K562 (cell line): ENCODE measurements at regions not wholly inside any gene's neighbourhood (a gene's known extent, or its start where the extent isn't known, plus 50 kb on each side); places are given as distances from the start of the nearest gene placed in this dataset.

Source experiments
- ATAC-seq: fragments of 200-7000 bp; cut with Tn5 transposase; 3 replicates; pipeline ENCODE4 v1.9.1; 2020; ENCODE audit warnings: moderate library complexity
- BruUV-seq: library from RNA; stranded (reverse); fragments of 400-500 nt; replicated peaks from 2 replicates; lab custom pipeline; 2021; lab: Mats Ljungman, UMichigan
- CTCF ChIA-PET: fragments of 300-600 bp; formaldehyde crosslinking; extraction: SDS; loops from one replicate; lab custom pipeline; 2021; ENCODE audit warnings: low intra/inter-chr PET ratio; lab: Yijun Ruan, JAX
- POLR2A ChIA-PET: fragments of 300-600, 350-650 bp; sonication (Branson Sonifier 250); formaldehyde crosslinking; extraction: SDS; loops from one replicate; lab custom pipeline; 2021; ENCODE audit warnings: antibody characterized with exemption, inconsistent platforms; lab: Yijun Ruan, JAX
- DNase-seq, 4 experiments: peaks; one replicate each; pipeline versions ENCODE4 v3.0.0 to v3.0.0-alpha.2; 2011 to 2018; ENCODE audit warnings: low spot score in 3 of 4, mixed read lengths in 3 of 4; ENCODE audit errors: extremely low read depth in 1 of 4
- FAIRE-seq: peaks from 2 replicates; lab custom pipeline; 2011; peaks lifted over from hg19 to GRCh38; lab: Jason Lieb, UNC
- H2AFZ ChIP-seq: 2 replicates; pipeline ENCODE4 v1.6.0; 2011; ENCODE audit warnings: low read depth, low read length, control low read depth, inconsistent platforms
- H3K27ac ChIP-seq: fragments of 200-600 bp; 3 replicates; pipeline ENCODE4 v1.8.0; 2011; ENCODE audit warnings: low read depth, mild to moderate bottlenecking, control low read depth, inconsistent platforms, low read length, moderate library complexity, mixed read lengths; ENCODE audit errors: extremely low read depth
- H3K27me3 ChIP-seq, 2 experiments: fragments of 300-600 bp in 1 of 2; 2 replicates in 1 of 2; 3 replicates in 1 of 2; pipeline versions ENCODE4 v1.6.0 to v1.8.0; 2011; ENCODE audit warnings: inconsistent platforms in 2 of 2, low read length in 2 of 2, mild to moderate bottlenecking in 1 of 2, mixed read lengths in 1 of 2, moderate library complexity in 1 of 2; ENCODE audit not compliant: control insufficient read depth in 2 of 2, insufficient read depth in 2 of 2
- H3K36me3 ChIP-seq: fragments of 300-600 bp; 3 replicates; pipeline ENCODE4 v1.8.0; 2011; ENCODE audit warnings: mild to moderate bottlenecking, low read length, inconsistent platforms; ENCODE audit not compliant: control insufficient read depth, insufficient read depth
- H3K4me1 ChIP-seq, 2 experiments: fragments of 200-600 bp in 1 of 2; replicated peaks in 1 of 2; 2 replicates in 1 of 2; 3 replicates in 1 of 2; pipeline versions ENCODE4 v1.5.1 to v1.8.0; 2011; ENCODE audit warnings: inconsistent platforms in 2 of 2, low read length in 2 of 2, mild to moderate bottlenecking in 1 of 2, mixed read lengths in 1 of 2, moderate library complexity in 1 of 2; ENCODE audit not compliant: control insufficient read depth in 2 of 2, insufficient read depth in 2 of 2
- H3K4me2 ChIP-seq: 2 replicates; pipeline ENCODE4 v1.6.1; 2011; ENCODE audit warnings: low read length, control low read depth, inconsistent platforms, mixed read lengths; ENCODE audit not compliant: insufficient read depth
- H3K4me3 ChIP-seq: fragments of 200-600 bp; sonication (generic), shearing (Covaris generic); 2 replicates; pipeline ENCODE4 v1.5.1; 2016; ENCODE audit warnings: control low read depth, inconsistent platforms
- H3K79me2 ChIP-seq: fragments of 200-600 bp; 3 replicates; pipeline ENCODE4 v1.8.0; 2011; ENCODE audit warnings: low read length, inconsistent platforms; ENCODE audit not compliant: control insufficient read depth, insufficient read depth
- H3K9ac ChIP-seq, 2 experiments: 2 replicates each; pipeline versions ENCODE4 v1.6.0 to v1.6.1; 2011; ENCODE audit warnings: low read depth in 2 of 2, low read length in 2 of 2, control low read depth in 1 of 2, inconsistent platforms in 1 of 2, mild to moderate bottlenecking in 1 of 2, mixed read lengths in 1 of 2; ENCODE audit not compliant: insufficient read depth in 1 of 2
- H3K9me1 ChIP-seq: one replicate; pipeline ENCODE4 v1.6.0; 2011; ENCODE audit warnings: inconsistent platforms, mild to moderate bottlenecking, low read length, moderate library complexity; ENCODE audit not compliant: control insufficient read depth, insufficient read depth
- H3K9me3 ChIP-seq: replicated peaks from 2 replicates; pipeline ENCODE4 v1.5.1; 2011; ENCODE audit warnings: low read depth, low read length, inconsistent platforms; ENCODE audit not compliant: control insufficient read depth, insufficient read depth
- H4K20me1 ChIP-seq: replicated peaks from 2 replicates; pipeline ENCODE4 v1.6.1; 2011; ENCODE audit warnings: low read length, inconsistent platforms, mixed read lengths; ENCODE audit not compliant: control insufficient read depth, insufficient read depth
- ARID2 ChIP-seq: fragments of 450-650 bp; IDR thresholded peaks from 2 replicates; pipeline ENCODE4 v1.6.1; 2017; ENCODE audit warnings: antibody characterized with exemption, mild to moderate bottlenecking
- ZNF609 ChIP-seq: sonication (generic); formaldehyde crosslinking; IDR thresholded peaks from 2 replicates; pipeline ENCODE4 v1.8.1; 2023; ENCODE audit warnings: missing genetic modification reagents, mild to moderate bottlenecking, borderline replicate concordance
- WGBS: fragments of 100-300 bp; shearing (Covaris generic); methylation state at CpG from one replicate; pipeline ENCODE4 v1.1.6; 2016; ENCODE audit warnings: low coverage, mixed read lengths; ENCODE audit not compliant: insufficient coverage; ENCODE audit errors: missing lambda C conversion rate; 5-methylcytosine and 5-hydroxymethylcytosine counted together
- in situ Hi-C: fragments of 300-500 bp; cut with MboI; formaldehyde crosslinking; loops from 4 replicates; pipeline ENCODE4 v1.15.0; 2018; ENCODE audit warnings: inconsistent platforms, mixed read lengths
- intact Hi-C: fragments of 100-400 bp; cut with micrococcal nuclease; formaldehyde crosslinking; loops from 2 replicates; pipeline ENCODE4 v1.14.2; 2022

GRCh38 chr3:107269136-107269535 is 108.1 kb upstream of the CCDC54 start:
- in situ Hi-C loops: no loop called here
- CTCF ChIA-PET: no interaction called here
- no peak overlapping the region for H3K9ac ChIP-seq
- H4K20me1 ChIP-seq: no peaks in the 10 kb centered on the region
- H3K27ac ChIP-seq: no peak overlapping the region
- FAIRE-seq (no peak), DNase-seq (no peak), ATAC-seq (no peak)
- intact Hi-C loops: no loop called here
- no peak overlapping the region for H3K4me3 ChIP-seq
- POLR2A ChIA-PET: no interaction called here
- no peaks in the 10 kb centered on the region for H3K36me3 ChIP-seq
- no peaks in the 10 kb centered on the region for H3K9me1 ChIP-seq
- 4% methylated on average over 7 of the region's 7 CpGs for WGBS
- no peaks in the 10 kb centered on the region for H3K4me1 ChIP-seq
- TF ChIP-seq ZNF609 (CRISPR knock-in tag) (no peak), ARID2 (no peak)
- 0 out of 2 replicates have a peak overlapping the region, but pooled peaks have one; percentile 23 for H2AFZ ChIP-seq
- no peak overlapping the region for H3K4me2 ChIP-seq
- H3K9me3 ChIP-seq: no peaks in the 10 kb centered on the region
- H3K79me2 ChIP-seq: no peaks in the 10 kb centered on the region
- BruUV-seq: no TSS peak
- no peaks in the 10 kb centered on the region for H3K27me3 ChIP-seq
